Kidney epithelial cell (primary cell): ENCODE measurements at regions not wholly inside any gene's neighbourhood (a gene's known extent, or its start where the extent isn't known, plus 50 kb on each side); places are given as distances from the start of the nearest gene placed in this dataset.
"Not testable (repeated sequence)": the region's sequence is repeated elsewhere in the genome, so short reads cannot be mapped to it uniquely, and the experiment has no call there.

Experiments used
- DNase-seq: peaks from one replicate; pipeline ENCODE4 v3.0.0-alpha.2; 2010; ENCODE audit warnings: low read depth
- H3K27me3 ChIP-seq: 2 replicates; pipeline ENCODE4 v1.6.0; 2011; ENCODE audit warnings: low read length; ENCODE audit not compliant: control insufficient read depth, insufficient read depth
- H3K36me3 ChIP-seq: 2 replicates; pipeline ENCODE4 v1.5.1; 2011; ENCODE audit warnings: low read length; ENCODE audit not compliant: control insufficient read depth, insufficient read depth
- H3K4me3 ChIP-seq: 2 replicates; pipeline ENCODE4 v1.5.1; 2011; ENCODE audit warnings: low read depth, mild to moderate bottlenecking, control low read depth, low read length
- TF ChIP-seq, protein P1 (sequence below): IDR thresholded peaks from 2 replicates; pipeline ENCODE4 v1.5.1; 2011; ENCODE audit warnings: mild to moderate bottlenecking, moderate library complexity, low read length, control low read depth, inconsistent platforms; ENCODE audit not compliant: insufficient read depth, poor library complexity, severe bottlenecking

DNA sequence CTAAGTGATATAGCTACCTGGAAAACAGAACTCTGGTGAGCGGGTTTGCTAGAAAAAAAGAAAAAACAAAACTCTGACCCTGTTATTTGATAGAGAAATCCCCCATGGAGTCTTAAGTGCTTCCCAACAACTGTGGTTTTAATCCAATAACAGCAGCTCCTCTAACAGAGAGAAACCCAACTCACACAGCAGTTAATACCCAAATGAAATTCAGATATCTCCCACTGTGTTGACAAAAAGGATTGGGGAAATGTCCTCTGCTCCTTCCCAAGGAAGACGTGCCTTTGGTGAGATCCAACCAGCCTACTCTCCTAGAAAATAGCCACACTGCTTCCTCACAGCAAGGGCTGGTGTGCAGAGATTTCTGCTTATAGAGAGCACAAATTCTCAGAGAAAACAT, 200.4 kb upstream of the FBXL4 start:
- DNase-seq = no peak
- no peaks in the 10 kb centered on the region for H3K36me3 ChIP-seq
- H3K4me3 ChIP-seq = no peak overlapping the region
- TF ChIP-seq, protein P1, sequence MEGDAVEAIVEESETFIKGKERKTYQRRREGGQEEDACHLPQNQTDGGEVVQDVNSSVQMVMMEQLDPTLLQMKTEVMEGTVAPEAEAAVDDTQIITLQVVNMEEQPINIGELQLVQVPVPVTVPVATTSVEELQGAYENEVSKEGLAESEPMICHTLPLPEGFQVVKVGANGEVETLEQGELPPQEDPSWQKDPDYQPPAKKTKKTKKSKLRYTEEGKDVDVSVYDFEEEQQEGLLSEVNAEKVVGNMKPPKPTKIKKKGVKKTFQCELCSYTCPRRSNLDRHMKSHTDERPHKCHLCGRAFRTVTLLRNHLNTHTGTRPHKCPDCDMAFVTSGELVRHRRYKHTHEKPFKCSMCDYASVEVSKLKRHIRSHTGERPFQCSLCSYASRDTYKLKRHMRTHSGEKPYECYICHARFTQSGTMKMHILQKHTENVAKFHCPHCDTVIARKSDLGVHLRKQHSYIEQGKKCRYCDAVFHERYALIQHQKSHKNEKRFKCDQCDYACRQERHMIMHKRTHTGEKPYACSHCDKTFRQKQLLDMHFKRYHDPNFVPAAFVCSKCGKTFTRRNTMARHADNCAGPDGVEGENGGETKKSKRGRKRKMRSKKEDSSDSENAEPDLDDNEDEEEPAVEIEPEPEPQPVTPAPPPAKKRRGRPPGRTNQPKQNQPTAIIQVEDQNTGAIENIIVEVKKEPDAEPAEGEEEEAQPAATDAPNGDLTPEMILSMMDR = no peak
- H3K27me3 ChIP-seq = no peaks in the 10 kb centered on the region

DNA sequence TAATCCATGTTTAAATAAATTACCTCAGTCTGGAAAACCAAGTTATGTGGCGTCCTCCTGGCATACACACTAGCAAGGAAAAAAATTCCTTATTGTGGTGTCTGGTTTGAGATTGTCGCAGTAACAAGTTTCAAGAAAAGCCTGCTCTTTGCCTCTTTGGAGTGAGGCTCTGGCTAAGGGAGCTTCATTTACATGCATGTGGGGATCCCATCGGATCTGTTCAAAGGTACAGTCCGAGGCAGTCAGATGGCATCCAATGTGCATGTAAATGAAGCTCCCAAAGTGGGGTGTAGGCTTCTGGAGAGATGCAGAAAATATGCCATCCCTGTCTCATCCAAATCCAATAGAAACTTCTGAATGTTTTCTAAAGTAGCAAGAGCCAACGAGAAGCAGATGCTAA, 199.5 kb upstream of the FBXL4 start:
- no peak for DNase-seq
- TF ChIP-seq, protein P1 = no peak
- Histone ChIP-seq H3K4me3 (no peak overlapping the region), H3K27me3 (no peaks in the 10 kb centered on the region), H3K36me3 (no peaks in the 10 kb centered on the region)

DNA sequence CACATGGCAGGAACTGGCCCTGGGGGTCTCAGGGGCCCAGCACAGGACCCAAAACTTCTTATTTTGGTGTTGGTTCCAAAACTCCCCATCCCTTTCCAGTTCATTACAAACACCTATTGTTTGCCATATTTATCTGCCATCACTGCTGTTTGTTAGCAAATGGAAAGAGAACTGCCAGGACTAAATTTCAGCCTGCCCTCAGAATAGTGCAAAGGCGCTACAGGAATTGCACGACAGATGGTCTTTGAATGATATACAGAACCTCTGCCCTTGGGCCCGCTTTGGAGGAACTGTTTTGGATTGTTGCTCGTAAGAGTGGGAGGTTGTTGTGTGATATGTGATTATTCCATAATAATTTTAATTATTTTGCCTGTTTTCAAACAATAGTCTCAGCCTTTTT, 199.0 kb upstream of the FBXL4 start:
- DNase-seq = no peak
- no peaks in the 10 kb centered on the region for H3K27me3 ChIP-seq
- no peak overlapping the region for H3K4me3 ChIP-seq
- TF ChIP-seq, protein P1 = no peak
- no peaks in the 10 kb centered on the region for H3K36me3 ChIP-seq

DNA sequence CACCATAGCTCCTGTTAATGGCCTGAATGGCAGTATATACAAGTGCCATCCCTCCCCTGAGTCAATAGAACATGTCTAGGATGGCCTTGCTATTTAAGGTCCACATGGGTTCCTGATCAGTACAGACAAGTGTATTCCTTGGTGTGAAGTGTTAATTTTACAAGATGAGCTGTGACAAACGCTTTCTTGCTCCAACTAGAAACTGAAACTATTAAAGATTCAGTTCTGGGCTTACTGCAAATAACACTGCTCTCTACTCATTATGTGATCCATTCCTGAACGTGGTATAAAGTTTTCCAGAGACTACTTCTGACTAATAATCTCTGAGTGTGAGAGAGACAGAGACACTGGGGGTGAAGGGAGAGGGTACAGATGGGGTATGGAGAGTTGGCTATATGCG, 198.0 kb upstream of the FBXL4 start:
- DNase-seq = no peak
- TF ChIP-seq, protein P1 = no peak
- no peak overlapping the region for H3K4me3 ChIP-seq
- H3K36me3 ChIP-seq = no peaks in the 10 kb centered on the region
- H3K27me3 ChIP-seq = no peaks in the 10 kb centered on the region

DNA sequence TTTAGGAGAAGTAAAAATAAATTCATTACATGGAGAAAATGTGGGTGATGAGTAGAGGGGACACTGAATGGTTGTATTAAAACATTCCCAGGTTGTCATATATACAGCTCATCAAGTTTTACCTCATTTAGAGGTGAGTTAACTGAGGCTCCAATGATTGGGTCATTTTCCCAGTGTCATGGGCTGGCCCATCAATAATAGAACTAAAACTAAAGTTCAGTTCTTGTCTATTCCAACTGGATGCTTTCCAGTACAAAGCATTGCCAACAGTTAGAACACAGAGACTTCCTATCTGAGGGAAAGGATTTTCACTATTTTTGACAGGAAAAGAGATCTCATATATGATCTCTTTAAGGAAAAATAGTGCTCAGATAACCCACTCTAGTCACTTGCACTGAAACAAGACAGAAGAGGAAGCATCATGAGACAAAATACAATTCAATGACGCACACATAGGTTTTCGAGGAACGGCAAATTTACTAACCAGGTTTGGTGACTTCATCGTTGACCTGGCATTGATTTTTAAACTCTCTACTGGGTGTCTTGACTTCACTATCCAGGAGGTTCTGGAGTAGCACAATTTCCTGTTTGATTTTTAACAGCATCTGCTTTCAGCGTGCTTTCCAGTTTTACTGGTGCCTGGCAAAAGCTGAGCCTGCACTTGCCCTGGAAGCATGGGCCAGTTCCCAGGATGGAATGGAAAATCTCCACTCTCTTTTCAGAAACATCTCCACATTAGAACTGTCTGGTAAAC, 195.5 kb upstream of the FBXL4 start:
- Histone ChIP-seq H3K27me3 (no peaks in the 10 kb centered on the region), H3K36me3 (no peaks in the 10 kb centered on the region), H3K4me3 (no peak overlapping the region)
- DNase-seq = no peak
- TF ChIP-seq, protein P1 = no peak

- H3K27me3 ChIP-seq, DNase-seq, H3K36me3 ChIP-seq: not testable (repeated sequence)
These were observed 194.2 kb upstream of the FBXL4 start for GRCh38 chr6:99141906-99142305.

More at GRCh38 chr6:99141906-99142305, 194.2 kb upstream of the FBXL4 start:
- not testable (repeated sequence) for H3K4me3 ChIP-seq
